ENCODE measurements at regions not wholly inside any gene's neighbourhood (a gene's known extent, or its start where the extent isn't known, plus 50 kb on each side); places are given as distances from the start of the nearest gene placed in this dataset.

DNA sequence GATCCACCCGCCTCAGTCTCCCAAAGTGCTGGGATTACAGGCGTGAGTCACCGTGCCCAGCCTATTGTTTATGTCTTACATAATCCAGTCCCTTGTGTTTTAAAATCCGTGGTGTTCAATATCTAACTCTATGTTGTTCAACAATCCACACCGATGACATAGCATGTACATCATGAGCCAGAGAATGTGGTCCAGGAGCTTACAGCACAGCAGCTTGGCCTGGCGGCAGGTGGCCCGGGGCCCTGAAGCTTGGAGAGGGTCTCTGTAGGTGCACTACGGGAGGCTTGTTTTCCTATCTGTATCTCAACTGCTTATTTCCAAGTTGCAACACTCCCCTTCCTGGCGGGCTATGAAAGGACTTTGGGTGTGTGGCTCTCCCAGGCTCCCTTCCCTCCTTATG, 138.4 kb downstream of the ADSS2 start:
- no peak for DNase-seq (ENCODE audit: low read depth)
- in situ Hi-C loops (cut with HindIII; ENCODE audit: low sequenced_read_pairs), result no loop called here
- H3K4me3 ChIP-seq (ENCODE audit: low read depth, low read length), result no peak overlapping the region
- TF ChIP-seq, protein P1, sequence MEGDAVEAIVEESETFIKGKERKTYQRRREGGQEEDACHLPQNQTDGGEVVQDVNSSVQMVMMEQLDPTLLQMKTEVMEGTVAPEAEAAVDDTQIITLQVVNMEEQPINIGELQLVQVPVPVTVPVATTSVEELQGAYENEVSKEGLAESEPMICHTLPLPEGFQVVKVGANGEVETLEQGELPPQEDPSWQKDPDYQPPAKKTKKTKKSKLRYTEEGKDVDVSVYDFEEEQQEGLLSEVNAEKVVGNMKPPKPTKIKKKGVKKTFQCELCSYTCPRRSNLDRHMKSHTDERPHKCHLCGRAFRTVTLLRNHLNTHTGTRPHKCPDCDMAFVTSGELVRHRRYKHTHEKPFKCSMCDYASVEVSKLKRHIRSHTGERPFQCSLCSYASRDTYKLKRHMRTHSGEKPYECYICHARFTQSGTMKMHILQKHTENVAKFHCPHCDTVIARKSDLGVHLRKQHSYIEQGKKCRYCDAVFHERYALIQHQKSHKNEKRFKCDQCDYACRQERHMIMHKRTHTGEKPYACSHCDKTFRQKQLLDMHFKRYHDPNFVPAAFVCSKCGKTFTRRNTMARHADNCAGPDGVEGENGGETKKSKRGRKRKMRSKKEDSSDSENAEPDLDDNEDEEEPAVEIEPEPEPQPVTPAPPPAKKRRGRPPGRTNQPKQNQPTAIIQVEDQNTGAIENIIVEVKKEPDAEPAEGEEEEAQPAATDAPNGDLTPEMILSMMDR (IDR thresholded peaks at IDR 0.05; ENCODE audit: low read depth, low read length, missing control alignments), result no peak

GRCh38 chr1:244314921-244315559, 136.7 kb downstream of the ADSS2 start:
- H3K4me3 ChIP-seq (ENCODE audit: low read depth, low read length), result no peak overlapping the region
- DNase-seq (ENCODE audit: low read depth), result peak; percentile 22
- in situ Hi-C loops (cut with HindIII; ENCODE audit: low sequenced_read_pairs), result no loop called here
- TF ChIP-seq, protein P1 (IDR thresholded peaks at IDR 0.05; ENCODE audit: low read depth, low read length, missing control alignments), result no peak

- in situ Hi-C loops (cut with HindIII; ENCODE audit: low sequenced_read_pairs), result no loop called here
- no peak for DNase-seq (ENCODE audit: low read depth)
- no peak overlapping the region for H3K4me3 ChIP-seq (ENCODE audit: low read depth, low read length)
- TF ChIP-seq, protein P1 (IDR thresholded peaks at IDR 0.05; ENCODE audit: low read depth, low read length, missing control alignments), result no peak
These were observed 135.7 kb downstream of the ADSS2 start for GRCh38 chr1:244315996-244316395.

GRCh38 chr1:244316407-244316806, 135.3 kb downstream of the ADSS2 start:
- H3K4me3 ChIP-seq (ENCODE audit: low read depth, low read length), result no peak overlapping the region
- in situ Hi-C loops (cut with HindIII; ENCODE audit: low sequenced_read_pairs), result no loop called here
- DNase-seq (ENCODE audit: low read depth), result no peak

DNA sequence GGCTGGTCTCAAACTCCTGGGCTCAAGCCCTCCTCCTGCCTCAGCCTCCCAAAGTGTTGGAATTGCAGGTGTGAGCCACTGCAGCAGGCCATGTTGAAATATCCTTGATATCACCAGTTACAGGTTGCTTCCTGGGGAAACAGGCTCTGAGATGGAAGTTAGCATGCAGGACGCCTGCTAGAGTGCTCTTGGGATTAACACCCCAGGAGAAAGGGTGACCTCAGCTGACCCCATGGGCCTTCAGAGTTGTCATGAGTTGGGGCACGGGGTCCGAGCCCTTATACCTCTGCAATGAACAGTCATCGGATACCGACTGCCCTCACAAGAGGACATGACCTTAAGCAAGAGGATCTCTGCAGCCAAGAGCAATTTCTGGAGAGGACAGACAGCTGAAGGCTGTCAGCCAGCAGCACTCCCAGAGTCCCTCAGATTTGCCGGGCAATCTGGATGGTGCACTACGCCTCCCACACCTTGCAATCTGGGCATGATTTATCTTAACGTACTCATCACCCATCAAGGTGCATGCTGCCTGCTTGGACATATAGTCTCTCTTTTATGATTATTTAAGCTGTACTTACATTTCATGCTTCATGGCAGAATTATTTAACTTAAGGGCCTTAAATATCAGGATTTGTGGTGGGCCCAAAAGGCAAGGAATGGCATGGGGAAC, 134.6 kb downstream of the ADSS2 start:
- TF ChIP-seq, protein P1 (IDR thresholded peaks at IDR 0.05; ENCODE audit: low read depth, low read length, missing control alignments), result no peak
- H3K4me3 ChIP-seq (ENCODE audit: low read depth, low read length), result no peak overlapping the region
- in situ Hi-C loops (cut with HindIII; ENCODE audit: low sequenced_read_pairs), result no loop called here
- no peak for DNase-seq (ENCODE audit: low read depth)

More at GRCh38 chr1:244316407-244316806, 135.3 kb downstream of the ADSS2 start:
- TF ChIP-seq, protein P1 (IDR thresholded peaks at IDR 0.05; ENCODE audit: low read depth, low read length, missing control alignments), result no peak

- TF ChIP-seq, protein P1 (IDR thresholded peaks at IDR 0.05; ENCODE audit: low read depth, low read length, missing control alignments), result no peak
- H3K4me3 ChIP-seq (ENCODE audit: low read depth, low read length), result no peak overlapping the region
- DNase-seq (ENCODE audit: low read depth), result no peak
- in situ Hi-C loops (cut with HindIII; ENCODE audit: low sequenced_read_pairs), result no loop called here
These were observed 133.6 kb downstream of the ADSS2 start for GRCh38 chr1:244318078-244318477.
